LNCAP (cell line): ENCODE measurements at regions not wholly inside any gene's neighbourhood (a gene's known extent, or its start where the extent isn't known, plus 50 kb on each side); places are given as distances from the start of the nearest gene placed in this dataset.

Experiments used
- TF ChIP-seq, protein P1 (sequence below): fragments of 450-650 bp; IDR thresholded peaks from 2 replicates; pipeline ENCODE4 v1.5.1; 2017; ENCODE audit warnings: mild to moderate bottlenecking

DNA sequence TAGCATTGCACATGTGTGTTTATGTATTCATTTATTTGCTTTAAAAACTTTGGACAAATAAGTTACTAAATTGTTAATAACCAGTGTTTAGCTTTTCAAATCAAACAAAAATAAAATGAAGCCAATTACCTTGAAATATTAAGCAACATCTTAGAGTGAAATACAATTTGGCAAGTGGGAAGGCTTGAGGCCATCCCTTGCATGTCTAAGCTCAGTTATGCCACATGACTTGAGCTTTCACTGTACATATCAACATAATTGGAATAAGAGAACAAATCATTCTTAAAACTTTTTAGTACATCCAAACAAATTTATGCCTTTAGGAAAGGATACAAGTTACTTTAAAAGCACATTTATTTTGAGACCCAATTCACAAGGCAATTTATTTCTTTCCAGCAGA is 640.6 kb downstream of the SPRY1 start:
- TF ChIP-seq, protein P1, sequence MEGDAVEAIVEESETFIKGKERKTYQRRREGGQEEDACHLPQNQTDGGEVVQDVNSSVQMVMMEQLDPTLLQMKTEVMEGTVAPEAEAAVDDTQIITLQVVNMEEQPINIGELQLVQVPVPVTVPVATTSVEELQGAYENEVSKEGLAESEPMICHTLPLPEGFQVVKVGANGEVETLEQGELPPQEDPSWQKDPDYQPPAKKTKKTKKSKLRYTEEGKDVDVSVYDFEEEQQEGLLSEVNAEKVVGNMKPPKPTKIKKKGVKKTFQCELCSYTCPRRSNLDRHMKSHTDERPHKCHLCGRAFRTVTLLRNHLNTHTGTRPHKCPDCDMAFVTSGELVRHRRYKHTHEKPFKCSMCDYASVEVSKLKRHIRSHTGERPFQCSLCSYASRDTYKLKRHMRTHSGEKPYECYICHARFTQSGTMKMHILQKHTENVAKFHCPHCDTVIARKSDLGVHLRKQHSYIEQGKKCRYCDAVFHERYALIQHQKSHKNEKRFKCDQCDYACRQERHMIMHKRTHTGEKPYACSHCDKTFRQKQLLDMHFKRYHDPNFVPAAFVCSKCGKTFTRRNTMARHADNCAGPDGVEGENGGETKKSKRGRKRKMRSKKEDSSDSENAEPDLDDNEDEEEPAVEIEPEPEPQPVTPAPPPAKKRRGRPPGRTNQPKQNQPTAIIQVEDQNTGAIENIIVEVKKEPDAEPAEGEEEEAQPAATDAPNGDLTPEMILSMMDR: no peak

DNA sequence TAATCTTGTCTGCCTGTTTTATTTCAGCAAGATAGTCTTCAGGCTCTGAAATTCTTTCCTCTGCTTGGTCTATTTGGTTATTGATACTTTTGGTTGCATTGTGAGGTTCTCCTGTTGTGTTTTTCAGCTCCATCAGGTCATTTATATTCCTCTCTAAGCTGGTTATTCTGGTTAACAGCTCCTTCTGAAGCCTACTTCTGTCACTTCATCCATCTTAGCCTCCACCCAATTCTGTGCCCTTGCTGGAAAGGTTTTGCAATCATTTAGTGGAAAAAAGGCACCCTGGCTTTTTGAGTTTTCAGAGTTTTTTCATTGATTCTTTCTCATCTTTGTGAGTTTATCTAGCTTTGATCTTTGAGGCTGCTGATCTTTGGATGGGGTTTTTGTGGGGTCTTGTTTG is 647.7 kb downstream of the SPRY1 start:
- TF ChIP-seq, protein P1: no peak

DNA sequence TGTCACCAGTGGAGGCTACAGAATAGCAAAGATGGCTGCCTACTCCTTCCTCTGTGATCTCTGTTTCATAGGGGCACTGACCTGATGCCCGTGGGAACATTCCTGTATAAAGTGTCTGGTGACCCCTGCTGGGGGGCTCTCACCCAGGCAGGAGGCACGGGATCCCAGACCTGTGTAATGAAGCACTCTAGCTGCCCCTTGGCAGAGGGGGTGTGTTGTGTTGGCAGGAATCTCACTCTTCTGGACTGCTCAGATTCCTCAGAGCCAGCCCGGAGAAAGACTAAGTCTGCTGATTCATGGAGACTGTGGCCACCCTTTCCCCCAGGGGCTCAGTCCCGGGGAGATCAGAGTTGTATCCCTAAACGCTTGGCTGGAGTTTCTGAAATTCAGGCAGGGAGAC is 648.3 kb downstream of the SPRY1 start:
- TF ChIP-seq, protein P1: no peak

DNA sequence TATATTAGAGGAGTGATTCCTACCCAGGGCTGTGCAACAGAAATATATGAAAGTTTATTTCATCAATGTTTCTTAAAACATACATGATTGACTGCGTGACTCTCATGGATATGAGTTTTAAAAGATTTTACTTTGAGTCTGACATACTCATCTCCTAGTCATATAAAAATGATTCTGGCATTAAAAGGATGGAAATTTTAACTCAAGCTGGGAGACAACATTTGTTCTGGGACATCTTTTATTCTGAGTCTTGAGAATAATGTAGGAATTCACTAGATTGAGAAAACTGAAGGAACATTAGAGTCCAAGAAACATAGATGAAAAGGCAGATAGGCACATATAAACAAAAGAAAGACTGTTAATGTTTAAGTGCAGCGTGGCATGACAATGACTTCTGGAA is 649.6 kb downstream of the SPRY1 start:
- TF ChIP-seq, protein P1: no peak

DNA sequence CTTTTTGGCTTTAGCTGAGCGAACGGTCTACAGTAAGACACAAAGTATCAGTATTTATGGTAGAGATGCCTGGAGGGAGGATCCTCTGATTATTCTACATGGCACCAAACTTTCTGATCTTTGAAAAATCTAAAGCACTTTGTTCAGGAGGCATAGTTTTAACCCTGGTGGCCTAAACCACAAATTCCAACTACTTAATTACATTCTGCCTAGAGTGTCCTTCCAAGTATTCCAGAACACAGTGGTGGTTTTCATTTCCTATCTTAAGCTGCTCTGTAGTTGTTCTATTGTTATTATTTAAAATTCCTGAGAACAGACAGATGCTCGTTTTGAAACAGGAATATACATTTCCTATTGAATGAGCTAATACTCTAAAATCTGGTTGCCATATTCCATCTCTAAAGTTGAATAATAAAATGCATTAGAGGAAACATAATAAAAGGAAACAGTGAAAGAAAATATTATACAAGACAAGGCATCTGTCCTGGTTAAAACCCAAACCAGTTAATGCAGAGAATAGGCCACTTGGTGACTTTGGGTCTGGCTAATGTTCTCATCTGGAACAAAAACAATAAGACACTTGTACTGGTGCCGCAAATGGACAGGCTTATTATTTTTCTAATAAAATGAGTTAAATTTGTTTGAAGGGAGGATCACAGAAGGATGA is 657.4 kb downstream of the SPRY1 start:
- TF ChIP-seq, protein P1: no peak

DNA sequence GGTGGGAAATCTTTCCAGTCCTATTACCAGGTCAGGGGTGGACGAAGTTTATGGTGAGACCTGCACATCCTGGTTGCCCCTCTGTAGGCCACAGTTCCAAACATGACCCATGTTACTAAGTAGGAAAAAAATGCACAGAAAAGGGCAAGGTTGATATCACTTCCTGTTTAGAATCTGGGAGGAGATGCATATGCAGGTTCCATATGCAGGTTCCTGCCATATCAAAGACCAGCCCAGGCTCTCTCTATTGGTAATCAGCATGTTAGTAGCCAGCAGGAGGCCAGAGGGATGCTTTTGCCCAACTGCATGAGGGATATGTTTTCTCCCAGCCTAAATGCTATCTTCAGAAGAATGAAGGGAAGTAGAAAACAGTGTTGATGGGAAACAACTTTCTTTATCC is 657.2 kb downstream of the ANKRD50 start:
- TF ChIP-seq, protein P1: no peak

DNA sequence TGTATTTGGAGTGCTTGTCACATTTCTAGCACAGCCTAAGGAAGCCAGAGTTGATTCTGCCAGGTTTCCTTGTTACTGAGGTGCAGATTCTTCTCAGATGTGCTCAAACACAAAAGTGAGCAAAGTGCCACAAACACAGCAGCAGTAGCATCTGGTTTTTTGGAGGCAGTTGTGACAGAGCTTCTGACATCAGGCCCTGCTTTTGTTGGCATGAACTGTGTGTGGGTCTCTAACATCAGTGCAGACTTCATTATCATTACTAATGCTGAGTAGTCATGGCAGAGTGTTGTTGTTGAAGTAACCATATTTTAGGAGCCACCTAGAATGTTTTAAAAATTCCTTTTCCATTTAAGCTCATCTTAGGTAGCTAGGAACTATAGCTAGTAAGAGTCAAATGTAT is 656.6 kb downstream of the ANKRD50 start:
- TF ChIP-seq, protein P1: no peak

DNA sequence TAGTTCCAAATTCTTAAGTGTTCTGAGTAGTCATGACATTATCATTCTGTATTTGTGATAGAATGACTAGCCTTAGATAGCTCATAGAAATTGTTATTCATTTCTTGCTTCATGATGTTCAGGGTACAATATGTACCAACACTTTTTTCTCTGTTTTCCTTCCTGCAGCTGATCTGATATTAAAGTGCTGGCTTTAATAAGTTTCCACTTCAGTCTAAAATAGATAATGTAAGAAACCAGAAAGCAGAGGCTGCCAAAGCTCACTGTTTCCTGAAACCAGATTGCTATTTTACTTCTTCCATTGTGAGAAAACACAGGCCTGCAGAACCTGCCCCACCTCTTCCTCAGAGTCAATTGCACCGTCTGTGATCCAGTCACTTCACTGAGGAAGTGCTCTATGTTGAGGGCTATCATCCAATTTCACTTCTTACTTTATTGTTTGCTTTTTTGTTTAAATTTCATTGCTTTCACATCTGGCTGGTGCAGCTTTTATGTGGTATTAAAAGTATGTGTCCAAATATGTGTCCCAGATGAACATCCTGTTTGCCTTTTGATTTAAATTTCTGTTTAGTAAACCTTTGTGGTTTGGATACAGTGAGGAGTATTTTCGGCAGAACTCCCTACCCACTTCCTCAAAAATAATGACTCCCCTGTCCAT is 652.1 kb downstream of the ANKRD50 start:
- TF ChIP-seq, protein P1: no peak
